ENCODE measurements at regions not wholly inside any gene's neighbourhood (a gene's known extent, or its start where the extent isn't known, plus 50 kb on each side); places are given as distances from the start of the nearest gene placed in this dataset.

- no peak for DNase-seq
Measured at GRCh38 chr9:23309800-23310199, 516.2 kb downstream of the ELAVL2 start.

- no peak for DNase-seq
Measured at GRCh38 chr9:23314247-23314646, 511.8 kb downstream of the ELAVL2 start.

GRCh38 chr9:23319092-23319491, 506.9 kb downstream of the ELAVL2 start:
- no peak for DNase-seq

- DNase-seq = no peak
Measured at GRCh38 chr9:23321049-23321448, 505.0 kb downstream of the ELAVL2 start.

- DNase-seq = no peak
Measured at GRCh38 chr9:23322392-23322791, 503.6 kb downstream of the ELAVL2 start.

- DNase-seq = no peak
Measured at GRCh38 chr9:23324511-23324910, 501.5 kb downstream of the ELAVL2 start.

GRCh38 chr9:23326597-23326996, 499.4 kb downstream of the ELAVL2 start:
- no peak for DNase-seq

GRCh38 chr9:23341346-23341745, 484.7 kb downstream of the ELAVL2 start:
- no peak for DNase-seq

GRCh38 chr9:23342291-23342690, 483.7 kb downstream of the ELAVL2 start:
- DNase-seq = peak; percentile 14 to 41

GRCh38 chr9:23343226-23343625, 482.8 kb downstream of the ELAVL2 start:
- DNase-seq = no peak

- DNase-seq = no peak
Measured at GRCh38 chr9:23361096-23361495, 464.9 kb downstream of the ELAVL2 start.

GRCh38 chr9:23372703-23373102, 453.3 kb downstream of the ELAVL2 start:
- DNase-seq = no peak

GRCh38 chr9:23375511-23375910, 450.5 kb downstream of the ELAVL2 start:
- DNase-seq = no peak

GRCh38 chr9:23379842-23380241, 446.2 kb downstream of the ELAVL2 start:
- no peak for DNase-seq

- no peak for DNase-seq
Measured at GRCh38 chr9:23380821-23381220, 445.2 kb downstream of the ELAVL2 start.

GRCh38 chr9:23382418-23382817, 443.6 kb downstream of the ELAVL2 start:
- DNase-seq = no peak

GRCh38 chr9:23394189-23394588, 431.9 kb downstream of the ELAVL2 start:
- no peak for DNase-seq

GRCh38 chr9:23408874-23409273, 417.2 kb downstream of the ELAVL2 start:
- DNase-seq = no peak

GRCh38 chr9:23412046-23412445, 414.0 kb downstream of the ELAVL2 start:
- DNase-seq = no peak

GRCh38 chr9:23412458-23412857, 413.6 kb downstream of the ELAVL2 start:
- DNase-seq = no peak

GRCh38 chr9:23413541-23413940, 412.5 kb downstream of the ELAVL2 start:
- DNase-seq = no peak

- DNase-seq = no peak
Measured at GRCh38 chr9:23423999-23424398, 402.0 kb downstream of the ELAVL2 start.

- DNase-seq = no peak
Measured at GRCh38 chr9:23426144-23426543, 399.9 kb downstream of the ELAVL2 start.

- DNase-seq = no peak
Measured at GRCh38 chr9:23431459-23431858, 394.6 kb downstream of the ELAVL2 start.

- no peak for DNase-seq
Measured at GRCh38 chr9:23434654-23435053, 391.4 kb downstream of the ELAVL2 start.
